B cell (primary cell): ENCODE measurements at regions not wholly inside any gene's neighbourhood (a gene's known extent, or its start where the extent isn't known, plus 50 kb on each side); places are given as distances from the start of the nearest gene placed in this dataset.

Experiments
- CTCF ChIP-seq: fragments of 200-600 bp; IDR thresholded peaks from one replicate; pipeline ENCODE4 v1.8.0; 2022; ENCODE audit warnings: antibody characterized with exemption, mild to moderate bottlenecking
- EZH2 ChIP-seq: IDR thresholded peaks from 2 replicates; pipeline ENCODE4 v1.6.1; 2012; ENCODE audit warnings: borderline replicate concordance, low read depth, mild to moderate bottlenecking, moderate library complexity, low read length; ENCODE audit not compliant: insufficient read depth, poor library complexity, severe bottlenecking

GRCh38 chr4:163875327-163875726, 380.8 kb downstream of the TMA16 start:
- TF ChIP-seq CTCF (no peak), EZH2 (no peak)
